PC-3 (cell line): ENCODE measurements at regions not wholly inside any gene's neighbourhood (a gene's known extent, or its start where the extent isn't known, plus 50 kb on each side); places are given as distances from the start of the nearest gene placed in this dataset.
"Not testable (repeated sequence)": the region's sequence is repeated elsewhere in the genome, so short reads cannot be mapped to it uniquely, and the experiment has no call there.

ENCODE experiments used
- ATAC-seq: fragments of 200-7000 bp; cut with Tn5 transposase; 2 replicates; pipeline ENCODE4 v1.9.1; 2020; ENCODE audit warnings: mild to moderate bottlenecking, moderate library complexity
- BruUV-seq: library from RNA; stranded (reverse); fragments of 400-500 nt; replicated peaks from 2 replicates; lab custom pipeline; 2021; lab: Mats Ljungman, UMichigan
- CTCF ChIA-PET: fragments of 300-600 bp; sonication (Branson Sonifier 250); formaldehyde crosslinking; loops from one replicate; lab custom pipeline; 2022; ENCODE audit warnings: antibody characterized with exemption; lab: Charles Lee
- POLR2A ChIA-PET: fragments of 300-600 bp; sonication (Branson Sonifier 250); formaldehyde crosslinking; loops from one replicate; lab custom pipeline; 2022; ENCODE audit warnings: antibody characterized with exemption; ENCODE audit not compliant: unreplicated experiment; lab: Charles Lee
- DNase-seq: peaks from one replicate; pipeline ENCODE4 v3.0.0-alpha.2; 2015
- H2AFZ ChIP-seq: fragments of 300-600 bp; sonication (generic); 2 replicates; pipeline ENCODE4 v1.6.0; 2016; ENCODE audit warnings: antibody characterized with exemption, low read length
- H3F3A ChIP-seq: fragments of 300-600 bp; sonication (generic); one replicate; pipeline ENCODE4 v1.6.0; 2017; ENCODE audit warnings: antibody characterized with exemption, low read length, control low read depth, mild to moderate bottlenecking; ENCODE audit not compliant: unreplicated experiment
- H3K27ac ChIP-seq: fragments of 300-600 bp; sonication (generic); 2 replicates; pipeline ENCODE4 v1.5.1; 2016; ENCODE audit warnings: mild to moderate bottlenecking, low read length
- H3K27me3 ChIP-seq: fragments of 300-600 bp; sonication (generic); 2 replicates; pipeline ENCODE4 v1.6.1; 2016; ENCODE audit warnings: low read length, mixed read lengths
- H3K36me3 ChIP-seq: fragments of 300-600 bp; sonication (generic); 2 replicates; pipeline ENCODE4 v1.6.1; 2016; ENCODE audit warnings: low read depth, mixed run types, low read length, mixed read lengths
- H3K4me1 ChIP-seq: fragments of 300-600 bp; sonication (generic); 2 replicates; pipeline ENCODE4 v1.5.1; 2016; ENCODE audit warnings: low read length; ENCODE audit not compliant: insufficient read depth
- H3K4me2 ChIP-seq: fragments of 300-600 bp; sonication (generic); 2 replicates; pipeline ENCODE4 v1.6.0; 2016; ENCODE audit warnings: low read length
- H3K4me3 ChIP-seq: fragments of 300-600 bp; sonication (generic); 2 replicates; pipeline ENCODE4 v1.5.1; 2016; ENCODE audit warnings: mild to moderate bottlenecking, low read length, mixed read lengths
- H3K79me2 ChIP-seq: fragments of 300-600 bp; sonication (generic); 2 replicates; pipeline ENCODE4 v1.6.1; 2017; ENCODE audit warnings: low read length, mixed read lengths
- H3K9ac ChIP-seq: fragments of 300-600 bp; sonication (generic); 2 replicates; pipeline ENCODE4 v1.6.0; 2016; ENCODE audit warnings: mild to moderate bottlenecking, low read length
- H3K9me2 ChIP-seq: fragments of 300-600 bp; sonication (generic); replicated peaks from 2 replicates; pipeline ENCODE4 v1.6.1; 2016; ENCODE audit warnings: mixed run types, low read length, mixed read lengths
- H3K9me3 ChIP-seq: fragments of 300-600 bp; sonication (generic); 2 replicates; pipeline ENCODE4 v1.6.1; 2016; ENCODE audit warnings: low read length, mixed read lengths
- H4K20me1 ChIP-seq: fragments of 300-600 bp; sonication (generic); 2 replicates; pipeline ENCODE4 v1.6.1; 2016; ENCODE audit warnings: low read length, mixed read lengths
- CTCF ChIP-seq: fragments of 300-600 bp; sonication (generic); conservative IDR thresholded peaks from 2 replicates; pipeline ENCODE4 v1.5.1; 2017; ENCODE audit warnings: antibody characterized with exemption, low read depth, mild to moderate bottlenecking, low read length
- intact Hi-C: fragments of 100-400 bp; cut with micrococcal nuclease; formaldehyde crosslinking; loops from 2 replicates; pipeline ENCODE4 v1.9.0; 2023

- BruUV-seq, POLR2A ChIA-PET, H3K4me2 ChIP-seq, H3K79me2 ChIP-seq, H3K4me1 ChIP-seq, H3K9ac ChIP-seq, H3K4me3 ChIP-seq, H3K9me2 ChIP-seq, H3K27me3 ChIP-seq, CTCF ChIA-PET, H2AFZ ChIP-seq, H3K36me3 ChIP-seq, H4K20me1 ChIP-seq, H3F3A ChIP-seq, intact Hi-C loops, H3K9me3 ChIP-seq, H3K27ac ChIP-seq: not testable (repeated sequence)
- ATAC-seq (peak; percentile 84), DNase-seq (peak; percentile 7)
- 0 out of 2 replicates have a peak, but pooled peaks have one; percentile 28 for TF ChIP-seq CTCF
Observed at GRCh38 chr3:91348064-91348463, 2240.6 kb downstream of the EPHA3 start.

DNA sequence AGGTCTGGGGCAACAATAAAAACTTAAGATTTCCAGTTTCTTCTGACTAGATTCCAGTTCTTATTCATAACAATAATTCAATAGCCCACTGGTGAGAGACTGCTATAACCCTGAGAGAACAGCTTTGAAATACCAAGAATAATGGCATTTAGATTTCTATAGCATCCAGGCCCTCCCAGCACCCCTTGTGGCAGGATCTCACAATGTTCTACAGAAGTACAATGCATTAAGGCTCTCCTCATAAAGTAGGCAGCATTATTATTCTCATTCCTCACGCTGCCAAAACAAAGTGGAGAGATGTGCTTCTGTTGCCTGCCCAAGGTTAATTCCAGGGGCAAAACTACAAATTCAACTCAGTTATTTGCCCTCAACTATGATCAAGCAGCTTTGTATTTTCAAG is 2241.7 kb downstream of the EPHA3 start:
- not testable (repeated sequence) for BruUV-seq, DNase-seq

GRCh38 chr3:91352161-91352560 is 2244.7 kb downstream of the EPHA3 start:
- BruUV-seq, H3K4me3 ChIP-seq, intact Hi-C loops, CTCF ChIA-PET, H2AFZ ChIP-seq, H3K9me2 ChIP-seq, H3K9me3 ChIP-seq, POLR2A ChIA-PET, H3K27me3 ChIP-seq, H3F3A ChIP-seq, H3K4me2 ChIP-seq, H3K4me1 ChIP-seq, DNase-seq, H4K20me1 ChIP-seq, H3K27ac ChIP-seq, H3K36me3 ChIP-seq, H3K79me2 ChIP-seq, H3K9ac ChIP-seq: not testable (repeated sequence)
- peak; percentile 47; the same call in 1 of the 2 replicates for ATAC-seq

More for the DNA sequence above, 2241.7 kb downstream of the EPHA3 start:
- H2AFZ ChIP-seq, H3K4me2 ChIP-seq, H3K36me3 ChIP-seq, H3K9ac ChIP-seq, H3K27ac ChIP-seq, H4K20me1 ChIP-seq, H3K79me2 ChIP-seq, ATAC-seq, H3K9me2 ChIP-seq, CTCF ChIA-PET, H3K27me3 ChIP-seq, POLR2A ChIA-PET, intact Hi-C loops, H3F3A ChIP-seq, H3K4me1 ChIP-seq, H3K9me3 ChIP-seq, H3K4me3 ChIP-seq: not testable (repeated sequence)

DNA sequence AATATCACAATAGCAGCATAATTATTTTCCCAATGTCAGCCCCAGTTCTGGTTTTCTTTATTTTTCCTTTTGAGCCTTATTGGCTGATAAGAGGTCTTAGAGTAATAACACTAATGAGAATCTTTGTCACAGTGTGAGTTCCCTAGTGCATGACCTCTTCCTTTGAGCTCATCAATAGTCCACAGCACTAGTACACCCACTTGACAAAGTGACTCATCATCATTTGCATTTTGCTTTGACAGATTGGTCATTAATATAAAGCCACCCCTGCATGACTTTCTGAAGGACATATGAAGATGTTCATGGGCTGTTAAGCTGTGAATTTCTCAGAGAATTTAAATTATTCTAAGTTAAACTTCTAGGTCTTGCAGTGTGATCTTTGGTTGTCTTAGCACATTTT is 2251.9 kb downstream of the EPHA3 start:
- H3K36me3 ChIP-seq, DNase-seq, H3K79me2 ChIP-seq, H3K27ac ChIP-seq, H3K4me3 ChIP-seq, H3K9me2 ChIP-seq, H3K27me3 ChIP-seq, POLR2A ChIA-PET, H3K9ac ChIP-seq, H2AFZ ChIP-seq, BruUV-seq, H3K4me1 ChIP-seq, H4K20me1 ChIP-seq, H3K4me2 ChIP-seq, intact Hi-C loops, H3K9me3 ChIP-seq, H3F3A ChIP-seq, ATAC-seq, CTCF ChIA-PET: not testable (repeated sequence)

DNA sequence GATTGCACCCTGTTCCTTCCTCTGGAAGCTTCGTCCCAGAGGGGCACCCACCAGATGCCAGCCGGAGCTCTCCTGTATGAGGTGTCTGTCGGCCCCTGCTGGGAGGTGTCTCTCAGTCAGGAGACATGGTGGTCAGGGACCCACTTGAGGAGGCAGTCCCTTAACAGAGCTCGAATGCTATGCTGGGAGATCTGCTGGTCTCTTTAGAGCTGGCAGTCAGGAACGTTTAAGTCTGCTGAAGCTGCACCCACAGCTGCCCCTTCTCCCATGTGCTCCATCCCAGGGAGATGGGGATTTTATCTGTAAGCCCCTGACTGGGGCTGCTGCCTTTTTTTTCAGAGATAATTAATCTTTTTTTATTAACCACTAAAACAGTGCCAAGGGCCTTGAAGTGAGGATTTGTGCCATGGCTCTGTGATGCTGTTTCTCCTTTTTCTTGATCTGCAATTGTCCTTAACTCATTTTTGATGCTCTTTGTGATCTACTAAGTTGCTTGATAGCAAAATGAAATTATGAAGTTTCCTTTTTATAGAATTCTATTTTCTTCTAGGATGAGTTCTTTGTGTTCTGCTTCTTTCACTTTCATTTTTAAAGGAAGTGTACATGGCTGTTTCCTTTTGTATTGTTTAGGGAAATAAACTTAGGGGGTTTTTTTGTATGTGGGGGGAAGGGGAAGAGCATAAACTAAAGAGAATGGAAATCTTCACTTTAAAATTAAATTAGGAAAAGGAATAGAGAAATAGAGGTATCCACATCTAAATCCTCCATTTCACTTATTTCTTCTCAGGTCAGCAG is 2275.9 kb downstream of the EPHA3 start:
- intact Hi-C loops, H3K4me3 ChIP-seq, H4K20me1 ChIP-seq, H3K27ac ChIP-seq, H3K27me3 ChIP-seq, POLR2A ChIA-PET, H3K9ac ChIP-seq, BruUV-seq, CTCF ChIA-PET, DNase-seq, H3F3A ChIP-seq, H3K9me3 ChIP-seq, H3K4me1 ChIP-seq, H3K79me2 ChIP-seq, ATAC-seq, H3K36me3 ChIP-seq, H3K9me2 ChIP-seq: not testable (repeated sequence)
- H3K4me2 ChIP-seq, result peak overlapping the region; percentile 31; the same call in 1 of the 2 replicates
- H2AFZ ChIP-seq, result 0 out of 2 replicates have a peak overlapping the region, but pooled peaks have one; percentile 22

DNA sequence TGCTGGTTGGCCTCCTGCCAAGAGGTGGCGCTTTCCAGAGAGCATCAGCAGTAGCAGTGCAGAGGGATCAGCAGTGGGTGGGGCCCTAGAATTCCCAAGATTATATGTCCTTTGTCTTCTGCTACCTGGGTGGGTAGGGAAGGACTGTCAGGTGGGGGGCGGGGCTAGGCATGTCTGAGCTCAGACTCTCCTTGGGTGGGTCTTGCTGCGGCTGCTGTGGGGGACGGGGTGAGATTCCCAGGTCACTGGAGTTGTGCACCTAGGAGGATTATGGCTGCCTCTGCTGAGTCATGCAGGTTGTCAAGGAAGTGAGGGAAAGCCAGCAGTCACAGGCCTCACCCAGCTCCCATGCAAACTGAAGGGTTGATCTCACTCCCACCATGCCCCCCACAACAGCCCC is 2296.5 kb downstream of the EPHA3 start:
- intact Hi-C loops, result not testable (repeated sequence)

More for the DNA sequence above, 2296.5 kb downstream of the EPHA3 start:
- H3K79me2 ChIP-seq, H4K20me1 ChIP-seq, H3K4me2 ChIP-seq, H3F3A ChIP-seq, CTCF ChIA-PET, H3K36me3 ChIP-seq, H3K27ac ChIP-seq, POLR2A ChIA-PET, H3K9ac ChIP-seq, H3K27me3 ChIP-seq, H2AFZ ChIP-seq, BruUV-seq, H3K9me3 ChIP-seq, H3K4me3 ChIP-seq, DNase-seq, ATAC-seq, H3K4me1 ChIP-seq, H3K9me2 ChIP-seq: not testable (repeated sequence)
